Activated CD8-positive, alpha-beta memory T cell treated with anti-CD3 and anti-CD28 coated beads for 36 hours (primary cell): ENCODE measurements at regions not wholly inside any gene's neighbourhood (a gene's known extent, or its start where the extent isn't known, plus 50 kb on each side); places are given as distances from the start of the nearest gene placed in this dataset.
"Not testable (repeated sequence)": the region's sequence is repeated elsewhere in the genome, so short reads cannot be mapped to it uniquely, and the experiment has no call there.

ENCODE experiments used
- CTCF ChIA-PET: fragments of 350-600 bp; sonication (Branson Sonifier 250); formaldehyde crosslinking; loops from one replicate; lab custom pipeline; 2021; ENCODE audit warnings: antibody characterized with exemption; lab: Charles Lee
- POLR2A ChIA-PET: fragments of 350-600 bp; sonication (Branson Sonifier 250); formaldehyde crosslinking; loops from one replicate; lab custom pipeline; 2021; ENCODE audit warnings: antibody characterized with exemption; lab: Charles Lee

GRCh38 chr11:110859240-110859840 lies 147.1 kb upstream of the ARHGAP20 start:
- ChIA-PET POLR2A (no interaction called here), CTCF (interaction anchor here (0.6 kb wide), 1 partner anchor 27 kb away, joined by 3 read pairs; no protein-coding TSS in a partner anchor)

- ChIA-PET POLR2A (no interaction called here), CTCF (interaction anchor here (0.6 kb wide), 1 partner anchor 28 kb away, joined by 3 read pairs; no protein-coding TSS in a partner anchor)
These were observed 146.3 kb upstream of the ARHGAP20 start for GRCh38 chr11:110858547-110858921.

- POLR2A ChIA-PET, result no interaction called here
- CTCF ChIA-PET, result no interaction called here
These were observed 145.8 kb upstream of the ARHGAP20 start for GRCh38 chr11:110857892-110858546.

- POLR2A ChIA-PET, result no interaction called here
- CTCF ChIA-PET, result no interaction called here
These were observed 145.0 kb upstream of the ARHGAP20 start for GRCh38 chr11:110856996-110857812.

GRCh38 chr11:110856340-110856739 lies 144.1 kb upstream of the ARHGAP20 start:
- ChIA-PET CTCF (no interaction called here), POLR2A (no interaction called here)

- ChIA-PET CTCF (no interaction called here), POLR2A (no interaction called here)
These were observed 143.0 kb upstream of the ARHGAP20 start for GRCh38 chr11:110855191-110855590.

GRCh38 chr11:110852921-110853490 lies 140.8 kb upstream of the ARHGAP20 start:
- CTCF ChIA-PET, result no interaction called here
- POLR2A ChIA-PET, result no interaction called here

- ChIA-PET POLR2A (no interaction called here), CTCF (no interaction called here)
These were observed 138.6 kb upstream of the ARHGAP20 start for GRCh38 chr11:110850846-110851245.

- POLR2A ChIA-PET, CTCF ChIA-PET: not testable (repeated sequence)
These were observed 130.8 kb upstream of the ARHGAP20 start for GRCh38 chr11:110843053-110843452.

- ChIA-PET CTCF (no interaction called here), POLR2A (no interaction called here)
These were observed 126.6 kb upstream of the ARHGAP20 start for GRCh38 chr11:110838808-110839207.

GRCh38 chr11:110837603-110838002 lies 125.4 kb upstream of the ARHGAP20 start:
- ChIA-PET CTCF (no interaction called here), POLR2A (no interaction called here)

GRCh38 chr11:110835106-110835505 lies 122.9 kb upstream of the ARHGAP20 start:
- POLR2A ChIA-PET, result no interaction called here
- CTCF ChIA-PET, result no interaction called here

- CTCF ChIA-PET, result no interaction called here
- POLR2A ChIA-PET, result no interaction called here
These were observed 120.8 kb upstream of the ARHGAP20 start for GRCh38 chr11:110833033-110833484.

- CTCF ChIA-PET, result no interaction called here
- POLR2A ChIA-PET, result no interaction called here
These were observed 120.3 kb upstream of the ARHGAP20 start for GRCh38 chr11:110832539-110832938.

GRCh38 chr11:110832080-110832479 lies 119.8 kb upstream of the ARHGAP20 start:
- POLR2A ChIA-PET, result no interaction called here
- CTCF ChIA-PET, result no interaction called here

- ChIA-PET POLR2A (interaction anchor here (0.5 kb wide), 1 partner anchor 55 kb away, joined by 4 read pairs; no protein-coding TSS in a partner anchor), CTCF (interaction anchor here (0.5 kb wide), 1 partner anchor 142 kb away, joined by 3 read pairs; no protein-coding TSS in a partner anchor)
These were observed 118.5 kb upstream of the ARHGAP20 start for GRCh38 chr11:110830747-110831146.

- ChIA-PET CTCF (no interaction called here), POLR2A (no interaction called here)
These were observed 118.1 kb upstream of the ARHGAP20 start for GRCh38 chr11:110830344-110830743.

GRCh38 chr11:110829873-110830272 lies 117.6 kb upstream of the ARHGAP20 start:
- ChIA-PET CTCF (no interaction called here), POLR2A (no interaction called here)

- CTCF ChIA-PET, result no interaction called here
- POLR2A ChIA-PET, result no interaction called here
These were observed 115.8 kb upstream of the ARHGAP20 start for GRCh38 chr11:110828086-110828485.

- CTCF ChIA-PET, result no interaction called here
- POLR2A ChIA-PET, result no interaction called here
These were observed 115.0 kb upstream of the ARHGAP20 start for GRCh38 chr11:110827276-110827675.
